ENCODE measurements at regions not wholly inside any gene's neighbourhood (a gene's known extent, or its start where the extent isn't known, plus 50 kb on each side); places are given as distances from the start of the nearest gene placed in this dataset.

DNA sequence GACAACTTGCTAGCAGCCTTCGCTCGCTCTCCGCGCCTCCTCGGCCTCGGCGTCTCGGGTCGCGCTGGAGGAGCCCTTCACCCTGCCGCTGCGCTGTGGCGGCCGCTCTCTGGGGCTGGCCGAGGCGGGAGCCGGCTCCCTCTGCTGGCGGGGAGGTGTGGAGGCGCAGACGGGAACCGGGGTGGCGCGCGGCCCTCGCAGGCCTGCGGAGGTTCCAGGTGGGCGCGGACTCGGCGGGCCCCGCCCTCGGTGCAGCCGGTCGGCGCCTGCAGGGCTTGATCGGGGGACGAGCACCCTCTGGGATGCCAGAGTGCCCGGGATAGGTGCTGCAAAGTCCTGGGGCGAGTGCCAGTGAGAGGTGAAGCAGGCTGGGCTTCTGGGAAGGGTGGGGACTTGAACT is 989.9 kb downstream of the ROBO2 start:
- no peak for DNase-seq (ENCODE audit: low read depth, low spot score)

DNA sequence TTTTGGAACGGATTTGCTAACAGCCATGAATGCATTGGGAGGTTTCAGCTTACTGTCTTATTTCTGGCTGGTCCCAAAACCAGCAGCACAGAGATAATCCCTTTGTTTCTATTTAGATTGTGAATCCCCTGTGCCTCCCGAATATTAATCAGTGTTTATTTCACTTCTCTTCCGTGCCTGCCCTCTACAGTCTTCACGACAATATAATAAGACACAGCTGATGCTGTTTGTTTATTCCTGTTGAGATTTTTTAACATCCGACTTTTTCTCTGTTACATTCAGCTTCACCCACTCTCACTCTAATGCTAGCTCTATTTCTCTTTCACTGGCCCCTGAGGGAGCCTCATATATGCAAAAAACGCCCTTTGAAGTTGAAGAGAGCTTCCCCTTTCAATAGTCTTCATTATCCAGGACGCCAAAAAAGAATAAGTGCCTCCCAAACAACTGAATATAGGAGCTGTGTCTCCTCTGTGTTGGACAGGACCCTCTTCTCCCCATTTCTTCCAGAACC is 995.3 kb downstream of the ROBO2 start:
- in situ Hi-C loops (cut with HindIII; ENCODE audit: low pct_unique_long_range_greater_than_20kb, low sequenced_read_pairs): no loop called here
- DNase-seq (ENCODE audit: low read depth, low spot score): no peak

More for the DNA sequence above, 989.9 kb downstream of the ROBO2 start:
- in situ Hi-C loops (cut with HindIII; ENCODE audit: low pct_unique_long_range_greater_than_20kb, low sequenced_read_pairs): no loop called here

DNA sequence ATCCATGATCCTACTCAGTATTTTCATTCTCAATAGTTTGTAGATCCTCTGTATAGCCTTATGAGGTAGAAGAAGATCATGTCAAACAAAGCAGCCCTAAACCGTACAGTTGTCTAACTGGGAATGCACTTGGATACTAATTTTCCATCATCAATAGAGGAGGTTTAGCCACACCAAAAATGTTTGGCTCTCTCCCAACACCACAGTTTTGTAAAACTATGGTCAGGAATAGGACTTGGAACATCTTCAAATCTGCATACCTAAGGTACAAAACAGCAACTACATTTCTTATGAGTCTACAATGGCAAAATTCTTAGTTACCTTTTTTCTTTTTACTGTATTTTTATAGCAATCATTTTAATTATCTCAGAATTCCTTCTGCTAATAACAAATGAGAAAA is 1001.6 kb downstream of the ROBO2 start:
- no peak for DNase-seq (ENCODE audit: low read depth, low spot score)
- in situ Hi-C loops (cut with HindIII; ENCODE audit: low pct_unique_long_range_greater_than_20kb, low sequenced_read_pairs): no loop called here

DNA sequence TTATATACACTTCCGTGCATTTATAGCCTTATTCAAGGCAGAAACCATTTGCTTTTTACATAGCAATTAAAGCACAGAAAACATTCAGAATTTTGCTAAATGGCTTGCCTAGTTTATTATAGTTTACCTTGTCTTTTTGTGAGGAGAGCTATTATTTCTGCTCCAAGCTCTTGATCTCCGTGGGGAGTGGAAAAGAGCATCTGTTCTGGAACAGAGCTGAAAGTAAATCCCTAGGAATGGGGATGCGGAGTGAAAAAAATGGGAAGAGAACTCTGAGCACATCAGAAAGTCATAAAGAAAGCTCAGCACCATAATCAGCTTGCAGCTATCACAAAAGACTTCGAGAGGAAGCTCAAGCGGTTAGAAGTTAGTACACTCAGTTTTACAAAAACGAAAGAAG is 1006.7 kb downstream of the ROBO2 start:
- in situ Hi-C loops (cut with HindIII; ENCODE audit: low pct_unique_long_range_greater_than_20kb, low sequenced_read_pairs): no loop called here
- DNase-seq (ENCODE audit: low read depth, low spot score): no peak

DNA sequence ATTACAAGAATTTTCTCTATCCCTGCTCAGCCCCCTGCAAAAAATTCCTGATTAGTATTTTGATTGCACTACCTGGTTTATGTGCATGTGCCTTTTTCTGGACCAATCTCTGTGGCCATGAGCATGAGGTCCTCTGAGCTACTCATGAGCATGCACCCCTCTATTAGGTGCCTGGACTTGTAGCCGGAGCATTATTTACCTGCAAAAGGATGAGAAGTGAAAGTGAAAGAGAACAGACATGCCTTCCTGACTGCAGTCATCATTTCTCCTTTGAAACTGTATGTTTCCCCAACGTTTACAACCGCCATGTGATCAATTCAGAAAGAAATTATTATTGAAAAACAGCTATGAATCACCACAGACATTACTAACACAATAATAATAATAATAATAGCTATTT is 1008.8 kb downstream of the ROBO2 start:
- DNase-seq (ENCODE audit: low read depth, low spot score): no peak

DNA sequence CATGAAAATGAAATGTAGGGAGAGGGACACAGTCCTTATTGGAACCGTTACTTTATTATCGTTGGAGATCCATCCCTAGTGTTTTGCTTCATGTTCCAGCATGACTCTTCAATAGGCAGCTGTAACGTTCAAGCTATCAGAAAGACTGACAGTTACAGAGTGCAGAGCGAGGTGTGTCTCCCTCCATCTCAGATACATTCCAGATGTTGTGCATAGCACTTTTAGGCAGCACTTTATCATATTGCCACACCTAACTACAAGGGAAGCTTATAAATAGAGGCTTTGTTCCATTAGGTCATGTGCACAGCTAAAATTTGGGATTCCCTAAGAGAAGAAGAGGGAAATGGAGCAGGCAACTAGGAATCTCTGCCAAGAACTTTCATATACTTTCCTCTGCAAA is 1009.6 kb downstream of the ROBO2 start:
- no peak for DNase-seq (ENCODE audit: low read depth, low spot score)
- in situ Hi-C loops (cut with HindIII; ENCODE audit: low pct_unique_long_range_greater_than_20kb, low sequenced_read_pairs): no loop called here

More for the DNA sequence above, 1008.8 kb downstream of the ROBO2 start:
- in situ Hi-C loops (cut with HindIII; ENCODE audit: low pct_unique_long_range_greater_than_20kb, low sequenced_read_pairs): no loop called here

DNA sequence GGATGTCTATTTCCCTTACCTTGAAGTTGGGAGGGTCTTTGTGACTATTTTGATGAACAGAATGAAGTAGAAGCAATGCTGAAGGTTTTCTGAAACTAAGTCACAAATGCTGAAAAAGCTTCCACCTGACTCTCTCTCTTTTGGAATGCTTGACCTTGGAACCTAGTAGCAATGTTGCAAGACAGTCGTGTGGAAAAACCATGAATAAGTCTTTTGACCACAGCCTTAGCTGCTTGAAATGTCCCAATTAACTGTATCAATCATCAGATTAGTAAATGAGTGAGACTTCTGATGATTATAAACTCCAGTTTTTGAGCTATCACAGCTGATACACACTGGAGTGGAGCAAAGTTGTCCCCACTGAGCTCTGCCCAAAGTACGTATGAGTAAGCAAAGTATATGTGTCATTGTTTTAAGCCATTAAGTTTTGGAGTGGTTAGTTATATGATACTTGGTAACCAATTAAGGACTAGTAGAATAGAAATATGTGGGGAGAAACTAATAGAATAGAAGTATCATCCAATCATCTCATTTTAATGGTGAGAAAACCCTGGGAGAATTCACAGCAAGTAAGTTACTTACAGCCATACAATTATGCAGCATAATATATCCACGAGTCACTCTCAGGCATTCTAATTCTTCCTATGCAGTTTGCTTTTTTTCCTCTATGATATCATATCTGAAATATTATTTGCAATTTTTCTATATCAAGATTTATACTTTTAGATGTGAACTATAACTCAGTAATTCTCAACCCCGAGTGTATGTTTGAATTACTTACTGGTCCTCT is 1010.6 kb downstream of the ROBO2 start:
- in situ Hi-C loops (cut with HindIII; ENCODE audit: low pct_unique_long_range_greater_than_20kb, low sequenced_read_pairs): no loop called here
- no peak for DNase-seq (ENCODE audit: low read depth, low spot score)

DNA sequence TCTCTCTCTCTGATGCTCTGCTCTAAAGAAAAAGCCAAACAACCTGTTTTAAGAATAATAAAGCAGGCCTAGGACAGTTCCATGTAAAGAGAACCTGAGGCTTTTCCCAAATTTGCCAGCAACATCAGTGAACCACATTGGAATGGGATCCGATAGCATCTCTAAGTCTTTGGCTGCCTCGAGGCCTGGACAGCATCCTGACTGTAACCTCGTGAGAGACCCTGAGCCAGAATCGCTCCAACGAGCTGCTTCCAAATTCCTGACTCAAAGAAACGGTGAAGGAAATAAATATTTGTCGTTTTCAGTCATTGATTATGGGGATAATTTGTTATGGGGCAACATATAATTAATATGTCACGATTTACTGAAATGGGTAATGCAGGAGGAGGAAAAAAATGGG is 1012.8 kb downstream of the ROBO2 start:
- in situ Hi-C loops (cut with HindIII; ENCODE audit: low pct_unique_long_range_greater_than_20kb, low sequenced_read_pairs): no loop called here
- DNase-seq (ENCODE audit: low read depth, low spot score): no peak

DNA sequence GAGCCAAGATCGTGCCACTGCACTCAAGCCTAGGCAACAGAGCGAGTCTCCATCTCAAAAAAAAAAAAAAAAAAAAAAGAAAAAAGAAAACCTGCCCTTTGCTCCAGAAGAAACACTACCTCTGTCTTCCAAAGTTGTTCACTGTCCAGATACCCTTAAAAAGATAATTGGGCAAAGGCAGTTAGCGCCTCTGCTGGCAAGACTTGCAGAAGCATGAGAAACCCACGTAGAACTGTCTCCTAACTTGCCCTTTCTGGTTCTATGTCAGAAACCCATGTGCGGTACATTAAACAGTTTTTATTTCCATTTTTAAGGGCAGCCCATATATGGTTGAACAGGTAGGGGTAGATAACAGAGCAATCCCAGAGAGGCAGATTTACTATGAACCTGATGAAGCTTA is 1026.4 kb downstream of the ROBO2 start:
- in situ Hi-C loops (cut with HindIII; ENCODE audit: low pct_unique_long_range_greater_than_20kb, low sequenced_read_pairs): no loop called here

DNA sequence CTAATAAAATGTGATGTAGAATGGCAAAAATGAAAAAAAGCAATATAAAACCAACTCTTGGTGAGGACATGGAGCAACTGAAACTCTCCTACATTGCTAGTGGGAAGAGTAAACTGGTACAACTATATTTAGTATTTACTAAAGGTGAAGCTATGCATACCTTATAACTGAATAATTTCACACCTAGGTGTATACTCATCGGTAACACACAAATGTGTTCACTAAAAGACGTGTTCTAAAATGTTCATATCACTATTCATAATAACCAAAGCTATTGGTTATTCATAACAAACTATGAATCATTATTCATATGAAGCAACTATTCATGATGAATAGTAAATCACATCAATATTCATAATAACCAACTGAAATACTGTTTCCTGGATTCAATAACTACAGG is 1030.3 kb downstream of the ROBO2 start:
- DNase-seq (ENCODE audit: low read depth, low spot score): no peak
- in situ Hi-C loops (cut with HindIII; ENCODE audit: low pct_unique_long_range_greater_than_20kb, low sequenced_read_pairs): no loop called here

More for the DNA sequence above, 1026.4 kb downstream of the ROBO2 start:
- DNase-seq (ENCODE audit: low read depth, low spot score): peak; percentile 49

DNA sequence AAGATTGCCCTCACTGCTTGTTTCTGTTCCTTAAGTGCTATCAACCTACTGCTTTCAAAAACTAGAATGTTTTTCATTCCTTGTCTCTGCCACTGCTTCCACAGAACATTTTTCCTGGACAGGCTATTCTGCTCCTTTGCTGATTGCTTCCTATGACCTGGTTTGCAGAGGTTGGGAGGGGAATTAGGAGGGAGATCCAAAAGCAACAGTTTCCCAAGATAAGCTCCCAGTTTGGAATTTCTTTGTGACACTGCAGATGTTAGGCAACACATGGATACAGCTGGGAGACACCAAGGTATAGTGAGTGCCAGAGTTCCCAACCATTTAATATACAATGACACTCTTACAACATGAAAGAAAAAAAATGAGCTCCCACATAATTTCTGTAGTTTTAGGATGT is 1036.5 kb downstream of the ROBO2 start:
- DNase-seq (ENCODE audit: low read depth, low spot score): no peak
- in situ Hi-C loops (cut with HindIII; ENCODE audit: low pct_unique_long_range_greater_than_20kb, low sequenced_read_pairs): no loop called here

DNA sequence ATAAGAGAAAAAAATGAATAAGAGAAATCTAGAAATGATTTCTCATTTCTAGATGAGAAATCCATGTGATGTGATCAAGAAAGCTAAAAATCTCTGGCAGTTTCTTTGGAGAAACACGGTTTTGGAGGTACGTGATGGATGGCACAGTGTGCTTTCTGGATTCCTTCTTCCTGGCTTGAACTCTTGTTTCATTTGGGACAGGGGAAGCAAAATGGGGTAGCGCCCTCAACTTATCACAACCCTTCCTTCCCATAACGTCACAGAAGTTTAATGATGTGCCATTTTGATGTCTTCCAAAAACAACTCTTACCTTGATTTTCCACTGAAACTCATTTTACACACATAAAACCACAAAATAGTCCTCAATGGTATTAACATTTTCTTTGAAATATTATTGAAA is 1037.3 kb downstream of the ROBO2 start:
- DNase-seq (ENCODE audit: low read depth, low spot score): no peak
- in situ Hi-C loops (cut with HindIII; ENCODE audit: low pct_unique_long_range_greater_than_20kb, low sequenced_read_pairs): no loop called here

DNA sequence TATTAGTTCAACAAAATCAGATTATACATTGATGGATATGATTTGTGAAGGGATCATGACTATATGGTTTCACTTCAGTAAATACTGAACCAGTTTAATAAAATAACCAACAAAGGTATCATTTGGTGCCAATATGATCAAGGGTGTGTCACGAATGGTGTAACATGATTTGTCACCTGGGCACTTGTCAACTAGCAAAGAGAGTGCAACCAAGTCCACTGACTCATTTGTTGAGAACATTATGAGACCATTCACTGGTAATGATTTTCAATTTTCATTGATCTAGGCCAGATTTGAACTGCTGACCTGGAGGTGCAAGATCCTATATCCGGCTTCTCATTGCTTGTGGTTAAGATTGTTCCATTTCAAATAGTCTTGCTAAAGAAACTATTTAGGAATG is 1037.9 kb downstream of the ROBO2 start:
- DNase-seq (ENCODE audit: low read depth, low spot score): no peak
- in situ Hi-C loops (cut with HindIII; ENCODE audit: low pct_unique_long_range_greater_than_20kb, low sequenced_read_pairs): no loop called here

DNA sequence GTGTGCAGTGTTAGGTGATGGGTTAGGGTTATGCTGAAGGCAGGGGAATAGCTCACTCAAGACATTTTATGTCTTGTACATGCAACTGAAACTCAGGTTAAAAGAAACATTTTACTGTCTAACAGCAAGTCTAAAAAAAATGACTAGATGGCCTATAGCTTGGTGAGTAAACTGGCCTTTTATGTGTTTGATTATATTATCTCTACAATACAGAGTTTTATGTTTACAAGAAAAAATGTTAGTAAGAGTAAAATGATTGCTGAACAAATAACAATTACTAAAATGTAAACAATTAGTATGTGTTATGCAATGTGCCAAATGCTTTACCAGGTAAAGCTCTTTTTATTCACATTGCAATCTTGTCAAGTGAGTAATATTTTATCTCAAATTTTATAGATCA is 1039.6 kb downstream of the ROBO2 start:
- in situ Hi-C loops (cut with HindIII; ENCODE audit: low pct_unique_long_range_greater_than_20kb, low sequenced_read_pairs): no loop called here
- no peak for DNase-seq (ENCODE audit: low read depth, low spot score)

DNA sequence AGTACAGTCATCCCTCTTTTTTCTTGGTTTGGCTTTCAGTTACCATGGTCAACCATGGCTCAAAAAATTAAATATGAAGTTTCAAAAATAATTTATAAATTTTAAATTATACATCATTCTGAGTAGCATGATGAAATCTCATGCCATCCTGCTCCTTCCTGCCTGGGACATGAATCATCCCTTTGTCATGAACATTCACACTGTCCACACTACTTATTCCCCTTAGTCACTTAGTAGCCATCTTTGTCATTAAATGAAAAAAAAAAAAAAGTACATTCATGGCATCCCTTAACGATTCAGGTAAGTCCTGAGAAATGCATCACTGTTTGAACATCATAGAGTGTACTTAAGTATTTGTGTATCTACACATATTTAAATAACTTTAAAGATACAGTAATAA is 1046.3 kb downstream of the ROBO2 start:
- DNase-seq (ENCODE audit: low read depth, low spot score): no peak
- in situ Hi-C loops (cut with HindIII; ENCODE audit: low pct_unique_long_range_greater_than_20kb, low sequenced_read_pairs): no loop called here

DNA sequence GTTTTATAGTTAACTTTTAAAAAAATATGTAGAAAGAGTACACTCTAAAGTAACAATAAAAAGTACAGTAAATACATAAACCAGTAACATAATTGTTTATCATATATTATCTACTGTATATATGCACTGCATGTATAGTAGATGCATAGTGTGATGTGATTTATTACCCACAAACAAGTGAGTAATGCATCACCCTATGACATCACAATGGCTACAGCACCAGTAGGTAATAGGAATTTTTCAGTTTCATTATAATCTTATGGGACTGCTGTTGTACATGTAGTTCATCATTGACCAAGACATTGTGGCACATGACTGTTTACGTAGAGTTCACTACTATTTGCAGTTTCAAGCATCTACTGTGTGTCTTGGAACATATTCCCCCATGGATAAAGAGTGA is 1047.2 kb downstream of the ROBO2 start:
- no peak for DNase-seq (ENCODE audit: low read depth, low spot score)
- in situ Hi-C loops (cut with HindIII; ENCODE audit: low pct_unique_long_range_greater_than_20kb, low sequenced_read_pairs): no loop called here

DNA sequence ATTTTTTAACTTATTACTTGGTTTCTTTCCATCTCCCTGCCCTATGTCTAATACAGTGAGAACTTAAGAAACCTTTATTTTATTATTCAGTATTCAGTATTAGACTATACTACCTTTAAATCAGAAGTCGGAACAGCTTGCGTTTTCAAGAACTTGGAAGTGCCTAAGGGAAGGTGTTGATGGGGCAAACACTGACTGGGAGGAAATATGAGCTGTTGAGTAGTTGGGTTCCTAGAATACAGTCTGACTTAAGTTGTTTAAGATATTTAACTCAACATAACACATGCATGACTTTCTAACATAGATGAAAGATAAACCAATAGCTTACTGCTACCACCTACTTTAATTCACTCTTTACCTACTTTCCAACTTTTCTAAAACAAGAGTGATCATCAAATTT is 1048.1 kb downstream of the ROBO2 start:
- DNase-seq (ENCODE audit: low read depth, low spot score): no peak
- in situ Hi-C loops (cut with HindIII; ENCODE audit: low pct_unique_long_range_greater_than_20kb, low sequenced_read_pairs): no loop called here

DNA sequence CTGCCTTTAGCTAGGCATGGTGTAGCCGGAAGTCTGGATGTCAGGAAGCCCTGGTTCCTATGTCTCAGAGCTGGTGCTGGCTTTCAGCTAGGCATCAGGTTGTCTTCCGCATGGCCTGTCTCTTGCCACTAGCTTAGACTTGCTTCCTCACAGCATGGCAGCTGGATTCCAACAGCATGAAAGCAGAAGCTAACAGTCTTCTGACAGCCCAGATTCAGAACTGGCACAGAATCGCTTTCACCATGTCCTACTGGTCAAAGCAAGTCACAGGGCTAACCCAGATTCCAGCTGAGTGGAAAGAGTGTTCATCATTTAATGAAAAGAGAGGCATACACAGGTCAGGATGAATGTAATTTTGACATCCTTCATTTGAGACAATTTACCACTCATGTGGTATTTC is 1050.5 kb downstream of the ROBO2 start:
- in situ Hi-C loops (cut with HindIII; ENCODE audit: low pct_unique_long_range_greater_than_20kb, low sequenced_read_pairs): no loop called here
- no peak for DNase-seq (ENCODE audit: low read depth, low spot score)

DNA sequence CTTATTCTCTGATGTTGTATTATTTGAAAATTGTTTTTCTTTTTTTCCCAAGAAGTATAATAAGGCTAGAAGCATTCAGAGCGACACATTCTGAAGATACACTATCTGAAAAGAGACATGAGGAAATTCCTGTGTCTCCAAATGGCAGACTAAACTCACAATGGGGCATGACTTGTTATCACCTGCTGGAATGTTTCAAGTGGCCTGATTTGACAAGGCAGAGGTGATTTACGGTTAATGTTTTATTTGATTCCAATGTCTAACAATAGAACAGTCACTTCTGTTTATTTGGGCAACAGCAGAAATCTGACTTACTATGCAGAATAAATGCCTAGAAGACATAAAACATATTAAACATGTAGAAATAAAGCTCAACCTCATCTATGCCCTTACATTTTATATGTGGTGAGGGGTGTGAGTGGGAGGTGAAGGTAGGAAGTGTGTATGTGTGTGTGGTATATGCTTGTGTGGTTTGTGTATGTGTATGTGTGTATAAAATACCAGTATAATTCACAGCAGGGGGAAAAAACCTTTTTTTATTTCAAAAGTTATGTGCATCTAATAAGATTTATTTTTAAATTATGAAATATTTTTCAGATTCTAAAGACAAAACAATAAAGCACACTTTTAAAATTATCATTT is 1051.7 kb downstream of the ROBO2 start:
- DNase-seq (ENCODE audit: low read depth, low spot score): no peak

More for the DNA sequence above, 1051.7 kb downstream of the ROBO2 start:
- in situ Hi-C loops (cut with HindIII; ENCODE audit: low pct_unique_long_range_greater_than_20kb, low sequenced_read_pairs): no loop called here

Measured in SK-MEL-5 (cell line).